ENCODE measurements at regions not wholly inside any gene's neighbourhood (a gene's known extent, or its start where the extent isn't known, plus 50 kb on each side); places are given as distances from the start of the nearest gene placed in this dataset.

DNA sequence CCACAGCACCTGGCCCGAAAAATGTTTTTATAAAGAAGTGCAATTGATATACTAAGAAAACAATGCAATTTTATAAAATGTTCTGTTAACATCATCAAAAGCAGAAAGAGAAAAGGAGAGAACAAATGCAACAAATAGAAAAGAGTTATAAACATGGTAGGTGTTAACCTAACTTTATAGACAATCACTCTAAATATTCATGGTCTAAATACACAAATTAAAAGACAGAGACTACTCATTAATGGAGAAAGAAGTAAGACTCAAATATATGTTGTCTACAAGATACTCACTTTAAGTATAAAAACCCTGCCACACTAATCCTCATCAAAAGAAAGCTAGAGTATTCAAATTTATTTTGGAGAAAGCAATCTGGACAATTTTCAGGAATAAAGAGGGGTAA, 425.3 kb upstream of the ANKRD30A start:
- no peak for DNase-seq

DNA sequence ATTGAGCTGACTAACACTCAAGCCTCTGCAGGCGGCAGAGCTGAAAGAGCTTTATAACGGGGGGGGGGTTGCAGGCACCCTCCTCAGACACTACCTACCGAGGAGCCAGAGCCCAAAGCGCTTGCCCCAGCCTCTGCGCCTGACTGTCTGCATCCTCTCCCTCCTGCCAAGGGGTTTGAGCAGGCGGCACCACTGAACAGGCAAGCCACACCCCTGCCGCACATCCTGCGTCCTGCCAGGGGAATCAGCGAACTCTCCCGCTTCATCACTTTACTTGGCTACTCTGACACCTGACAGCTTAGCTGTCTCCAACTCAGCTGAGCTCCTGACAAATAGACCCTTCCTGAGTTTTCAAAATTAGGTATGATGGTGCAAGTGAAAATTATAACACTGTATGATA, 432.6 kb upstream of the ANKRD30A start:
- DNase-seq, result no peak

DNA sequence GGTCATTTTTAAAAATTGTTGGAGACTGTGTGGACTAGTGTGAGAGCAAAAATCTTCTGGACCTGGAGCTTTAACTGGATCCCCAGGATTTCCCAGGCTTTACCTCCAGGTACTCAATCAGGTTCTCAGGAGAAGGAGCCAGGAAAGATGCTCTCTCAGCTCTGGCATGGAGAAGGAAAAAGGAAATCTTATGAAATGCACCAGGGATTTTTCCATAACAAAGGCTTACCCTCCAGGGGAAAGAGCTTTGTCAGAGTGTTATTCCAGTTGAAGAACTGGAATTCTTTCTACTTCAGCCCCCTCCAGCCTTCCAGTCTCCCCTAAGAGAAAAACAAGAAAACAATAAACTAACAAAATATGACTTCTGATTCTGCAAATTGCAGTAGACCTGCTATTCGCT, 436.7 kb upstream of the ANKRD30A start:
- no peak for DNase-seq

DNA sequence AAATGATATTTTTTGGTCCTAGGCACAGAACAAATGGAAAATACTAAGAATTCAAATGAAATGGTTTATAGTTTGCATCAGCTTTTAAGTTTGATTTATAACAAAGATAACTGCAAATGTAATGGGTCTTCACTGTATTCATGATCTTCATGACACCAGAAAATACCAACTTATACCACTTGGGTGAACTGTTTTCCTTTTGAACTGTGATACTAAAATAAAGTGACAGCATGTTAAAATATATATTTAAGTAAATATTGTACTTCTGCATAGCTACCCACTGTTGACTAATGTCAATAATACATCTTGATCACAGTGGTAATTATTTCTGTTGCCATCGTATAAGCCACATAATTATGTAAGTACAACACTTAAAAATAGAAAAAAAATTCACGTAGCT, 442.0 kb upstream of the ANKRD30A start:
- DNase-seq, result no peak

DNA sequence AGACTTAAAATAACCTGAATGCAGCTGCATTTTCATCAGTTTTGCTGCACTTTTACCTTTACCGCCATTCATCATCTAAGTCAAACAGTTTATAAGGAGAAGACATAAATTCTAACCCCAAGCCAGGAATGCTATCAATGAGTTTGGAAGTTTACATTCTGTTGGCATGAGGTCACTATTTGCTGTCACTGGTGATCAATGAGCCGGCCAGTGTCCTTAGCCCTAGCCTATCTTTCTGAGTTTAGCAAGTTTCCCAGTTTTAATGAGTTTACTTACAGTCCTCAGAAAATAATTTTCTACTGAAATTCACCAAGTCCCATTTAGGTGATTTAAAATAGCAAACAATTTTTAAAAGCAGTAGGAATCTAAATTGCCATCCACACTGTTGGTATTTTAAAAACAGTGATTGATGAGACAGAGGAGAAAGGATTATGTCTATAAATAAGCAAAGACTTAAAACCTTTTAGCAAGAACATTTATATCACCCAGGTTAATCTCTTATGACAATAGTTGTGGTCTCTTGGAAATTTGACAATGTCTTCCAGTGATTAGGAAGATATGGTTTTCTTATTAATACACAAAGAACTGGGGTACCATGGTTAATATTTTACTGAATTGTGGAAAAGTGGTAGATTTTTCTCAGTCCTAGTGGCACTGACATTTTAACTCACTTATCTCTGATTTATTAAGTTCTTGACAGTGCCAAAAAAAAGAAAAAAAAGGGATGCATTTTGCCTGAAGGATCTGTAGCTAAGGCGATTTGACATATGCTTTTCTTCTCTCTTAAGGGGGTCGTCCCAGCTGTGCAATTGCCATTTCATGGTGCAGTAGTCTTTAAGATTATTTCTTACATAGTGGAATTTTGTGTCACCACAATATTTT, 443.4 kb upstream of the ANKRD30A start:
- no peak for DNase-seq

DNA sequence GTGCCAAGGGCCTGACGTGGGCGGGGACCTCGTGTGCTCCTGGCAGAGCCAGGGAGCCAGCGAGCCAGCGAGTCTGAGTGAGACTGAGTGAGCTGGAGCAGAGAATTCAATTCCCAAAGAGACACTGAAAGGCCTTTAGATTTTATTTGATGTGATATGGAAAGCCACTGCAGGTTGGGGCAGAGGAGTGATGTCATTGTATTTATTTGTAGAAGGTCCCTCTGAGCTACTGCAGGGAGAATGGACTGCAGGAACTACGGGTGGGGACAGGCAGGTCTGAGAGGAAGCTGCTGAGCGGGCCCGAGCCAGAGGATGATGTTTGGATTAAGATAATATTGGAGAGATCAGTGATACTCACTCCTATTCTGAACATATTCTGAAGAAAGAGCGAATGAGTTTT, 445.8 kb upstream of the ANKRD30A start:
- no peak for DNase-seq

DNA sequence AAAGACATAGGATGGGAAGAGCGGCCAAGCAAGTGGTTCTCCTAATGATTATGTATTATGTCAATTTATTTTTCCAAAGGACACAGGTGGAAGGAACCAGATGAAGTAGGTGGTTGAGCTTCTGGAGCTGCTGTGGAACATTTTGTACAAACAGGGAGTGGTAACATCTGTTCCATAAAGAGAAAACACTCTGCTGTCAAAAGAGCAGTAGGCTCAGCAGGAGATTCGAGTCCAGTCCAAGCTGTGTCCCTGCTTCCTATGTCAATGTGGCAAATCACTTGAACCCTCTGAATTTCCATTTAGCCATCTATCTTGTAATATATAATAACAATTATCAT, 448.0 kb upstream of the ANKRD30A start:
- DNase-seq, result no peak

DNA sequence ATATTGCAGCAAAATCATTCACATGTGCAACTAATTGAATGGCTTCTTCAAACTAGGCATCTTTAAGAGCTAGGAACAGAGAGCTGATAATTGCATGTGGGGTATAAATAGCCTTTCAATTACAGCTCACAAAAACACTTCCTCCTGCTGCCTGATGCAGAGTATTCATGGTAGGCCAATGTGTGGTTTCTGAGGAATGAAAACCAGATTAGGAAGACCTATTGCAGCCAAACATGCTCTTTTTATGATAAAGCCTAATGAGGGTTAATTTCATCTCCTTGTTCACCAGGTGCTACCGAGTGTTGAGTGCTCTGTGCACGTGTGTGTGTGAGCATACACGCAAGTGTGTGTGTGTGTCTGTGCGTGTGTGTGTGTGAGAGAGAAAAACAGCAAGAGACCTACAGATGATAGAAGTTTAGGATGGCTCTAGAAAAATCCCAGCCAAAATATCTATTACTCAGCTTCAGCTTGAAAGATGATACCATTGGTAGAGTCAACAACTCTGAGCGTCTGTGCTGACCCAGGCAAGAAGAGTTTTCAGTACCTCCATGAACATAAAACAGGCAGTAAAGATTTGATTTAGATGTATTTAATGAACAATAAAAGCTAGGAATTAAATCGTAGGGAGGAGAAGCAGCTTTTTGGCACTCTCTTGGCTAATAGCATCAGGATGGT, 448.5 kb upstream of the ANKRD30A start:
- DNase-seq, result no peak

DNA sequence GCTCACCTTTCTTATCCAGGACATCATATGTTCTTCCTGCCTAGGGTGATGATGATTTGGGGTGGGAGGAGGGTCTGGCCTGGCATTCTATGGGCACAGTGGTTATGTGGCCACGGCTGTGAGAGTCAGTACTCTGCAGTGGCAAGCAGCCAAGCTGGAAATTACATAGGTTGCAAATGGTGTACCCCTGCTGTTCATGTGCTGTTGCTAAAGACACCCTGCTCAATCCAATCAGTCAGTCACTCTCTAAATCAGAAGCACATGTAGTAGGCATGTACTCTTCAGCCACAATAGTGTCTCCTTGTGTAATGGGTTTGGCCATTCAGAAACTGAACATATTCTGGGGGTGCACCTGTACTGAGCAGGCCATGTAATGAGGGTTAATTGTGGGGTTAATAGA, 449.1 kb upstream of the ANKRD30A start:
- DNase-seq, result no peak

DNA sequence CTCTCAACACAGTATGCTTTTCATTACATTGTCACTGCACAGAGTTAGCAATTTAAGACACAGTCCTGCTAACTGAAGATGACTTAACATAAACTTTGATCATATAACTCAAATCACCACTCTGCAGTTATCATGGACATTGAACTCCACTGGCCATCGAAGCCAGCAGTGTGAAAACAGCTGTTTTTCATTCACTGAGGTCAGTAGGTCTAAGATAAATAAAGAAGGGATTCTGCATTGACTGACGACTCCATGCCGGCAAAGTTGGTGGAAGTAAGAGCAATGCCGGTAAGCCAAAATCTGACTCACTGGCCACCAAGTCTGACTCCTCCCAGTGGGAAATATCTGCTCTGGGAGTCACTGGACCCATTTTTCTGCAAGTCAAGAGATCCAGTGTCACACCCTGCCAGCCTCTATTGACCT, 449.9 kb upstream of the ANKRD30A start:
- no peak for DNase-seq

DNA sequence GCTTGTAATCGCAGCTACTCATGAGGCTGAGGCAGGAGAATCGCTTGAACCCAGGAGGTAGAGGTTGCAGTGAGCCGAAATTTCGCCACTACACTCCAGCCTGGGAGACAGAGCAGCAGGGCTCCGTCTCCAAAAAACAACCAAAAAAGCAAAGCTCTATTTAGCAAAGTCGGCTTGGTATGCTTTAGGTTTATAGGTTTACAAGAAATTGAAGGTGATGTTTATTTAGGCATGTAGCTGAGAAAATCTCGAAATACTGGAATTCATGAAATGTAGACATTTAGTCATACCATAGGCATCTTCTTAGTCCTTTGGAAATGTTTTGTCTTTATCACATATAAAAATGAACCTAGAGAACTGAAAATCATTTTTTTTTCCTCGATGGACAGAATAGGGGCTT, 453.8 kb upstream of the ANKRD30A start:
- DNase-seq, result no peak

DNA sequence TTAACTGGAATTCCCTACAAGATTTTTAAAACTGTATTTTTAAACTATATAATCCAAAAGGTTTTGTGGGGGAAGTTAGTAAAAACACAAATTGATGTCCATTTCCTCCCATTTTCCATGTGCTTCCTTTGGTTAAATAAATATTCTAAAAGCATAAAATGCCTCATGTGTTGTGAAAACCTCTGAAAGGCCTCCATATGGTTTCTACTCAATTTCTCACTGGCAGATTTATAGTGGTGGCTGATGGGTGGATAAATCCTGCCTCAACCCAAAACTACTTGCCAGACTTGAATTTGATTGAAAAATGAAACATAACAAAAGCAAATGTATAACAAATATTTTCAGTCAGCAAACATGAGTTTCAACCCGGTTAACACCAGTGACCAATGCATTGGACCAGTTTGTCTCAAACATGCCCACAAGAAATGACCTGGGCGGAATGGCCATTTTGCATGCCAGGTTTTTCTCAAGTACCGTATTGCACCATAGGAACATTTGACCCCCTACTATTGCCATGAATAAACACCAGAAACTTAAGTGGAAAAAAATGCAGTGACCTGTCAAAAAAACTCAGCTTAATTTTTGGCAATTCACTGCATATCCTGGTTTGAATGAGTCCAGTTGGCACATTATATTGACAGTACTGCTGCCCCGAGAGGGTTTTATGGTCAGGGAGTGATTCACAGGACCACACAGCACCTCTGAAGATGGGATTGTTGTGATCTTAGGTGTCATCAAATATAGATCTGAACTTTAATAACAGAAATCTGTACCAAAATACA, 454.6 kb upstream of the ANKRD30A start:
- DNase-seq, result no peak

DNA sequence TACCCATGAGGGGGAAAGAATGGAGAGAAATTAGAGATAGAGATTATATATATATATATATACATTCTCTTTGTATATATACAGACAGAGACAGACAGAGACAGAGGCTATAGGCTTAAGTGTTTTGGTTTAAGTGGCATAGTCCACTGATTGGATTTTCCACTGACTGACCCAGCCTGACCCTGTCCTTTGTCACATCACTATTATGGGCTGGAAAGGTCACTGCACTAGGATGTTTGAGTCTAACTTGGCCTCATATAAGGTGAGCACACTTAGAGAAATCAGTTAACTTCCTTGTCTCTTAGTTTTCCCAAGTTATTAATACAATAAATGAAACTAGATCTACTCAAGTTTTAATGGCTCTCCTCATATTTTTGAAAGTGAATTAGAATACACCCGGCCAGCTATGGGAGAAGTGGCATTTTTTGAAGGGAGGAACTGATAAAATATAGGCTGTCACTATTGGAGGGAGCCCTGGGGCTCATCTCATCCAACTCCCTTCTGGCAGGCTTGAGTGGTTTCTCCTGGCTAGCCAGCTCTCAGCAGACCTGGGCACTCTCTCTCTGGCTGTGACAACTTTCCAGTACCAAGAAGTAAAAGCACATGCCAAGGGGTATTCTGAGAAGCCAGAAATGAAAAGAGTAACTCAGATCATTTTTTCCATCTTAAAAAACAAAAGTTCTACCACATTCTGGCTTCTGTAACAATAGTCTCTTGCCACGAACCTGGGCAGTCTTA, 455.6 kb upstream of the ANKRD30A start:
- DNase-seq, result no peak

DNA sequence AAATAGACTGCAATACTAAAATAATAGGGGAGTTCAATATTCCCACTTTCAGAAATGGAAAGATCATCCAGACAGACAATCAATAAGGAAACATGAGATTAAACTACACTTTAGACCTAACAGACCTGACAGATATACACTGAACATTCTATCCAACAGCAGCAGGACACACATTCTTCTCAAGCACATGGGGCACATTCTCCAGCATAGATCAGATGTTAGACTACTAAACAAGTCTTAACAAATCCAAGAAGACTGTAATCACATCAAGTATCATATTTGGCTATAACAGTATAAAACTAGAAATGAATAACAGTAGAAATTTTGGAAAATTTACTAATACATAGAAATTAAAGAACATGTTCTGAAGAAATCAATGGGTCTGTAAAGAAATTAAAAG, 458.9 kb upstream of the ANKRD30A start:
- DNase-seq, result no peak

DNA sequence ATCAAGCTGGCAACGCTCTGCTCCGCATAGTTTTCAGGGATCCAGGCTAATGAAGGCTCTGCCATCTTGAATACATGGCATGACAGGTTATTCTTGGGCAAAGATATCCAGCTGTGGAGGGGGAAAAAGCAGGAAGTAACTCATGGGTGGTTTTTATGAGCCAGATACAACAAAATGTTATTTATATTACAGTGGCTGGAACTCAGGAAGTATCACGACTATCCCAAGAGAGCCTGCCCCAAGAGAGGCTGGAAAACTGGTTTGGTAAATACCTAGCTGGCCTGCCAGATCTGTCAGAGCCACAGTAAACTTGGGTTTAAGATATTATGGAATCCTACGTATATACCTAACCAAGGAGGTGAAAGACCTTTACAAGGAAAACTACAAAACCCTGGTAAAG, 462.8 kb upstream of the ANKRD30A start:
- no peak for DNase-seq

DNA sequence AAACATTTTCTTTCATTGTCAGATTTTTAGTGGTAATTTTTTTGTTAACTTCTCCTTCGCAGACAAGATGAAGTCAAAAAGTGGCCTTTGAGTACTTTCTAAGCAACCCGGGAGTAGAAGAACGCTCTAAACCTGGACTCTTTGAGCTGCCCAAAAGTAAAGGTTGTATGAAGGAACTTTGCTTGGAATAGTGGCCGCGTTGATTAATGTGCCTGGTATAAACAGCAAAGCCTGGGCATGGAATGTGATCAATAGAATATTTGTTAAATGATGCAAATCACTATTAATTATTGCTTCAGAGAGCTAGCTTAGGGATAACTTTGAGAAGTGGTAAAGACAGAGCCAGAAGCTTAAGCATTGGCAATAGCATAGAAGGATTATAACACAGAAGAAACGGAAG, 475.1 kb upstream of the ANKRD30A start:
- DNase-seq, result no peak

DNA sequence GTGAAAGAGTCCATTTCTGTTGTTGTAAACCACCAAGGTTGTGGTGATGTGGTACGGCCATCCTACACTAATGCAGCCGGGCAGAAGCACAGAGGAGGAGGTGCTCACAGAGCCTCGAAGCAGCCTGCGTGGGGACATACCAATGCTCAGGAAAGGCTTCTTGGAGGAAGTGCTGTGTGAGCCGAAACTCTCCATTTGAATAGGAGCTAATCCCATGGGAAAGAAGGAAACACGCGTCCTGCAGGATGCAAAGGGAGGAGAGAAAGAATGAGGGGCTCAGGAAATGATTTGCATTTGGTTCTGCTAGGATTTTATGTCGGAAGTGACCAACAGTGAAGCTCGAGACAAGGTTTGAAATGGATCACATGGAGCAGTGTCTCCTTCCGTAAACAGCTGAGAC, 477.9 kb upstream of the ANKRD30A start:
- no peak for DNase-seq

DNA sequence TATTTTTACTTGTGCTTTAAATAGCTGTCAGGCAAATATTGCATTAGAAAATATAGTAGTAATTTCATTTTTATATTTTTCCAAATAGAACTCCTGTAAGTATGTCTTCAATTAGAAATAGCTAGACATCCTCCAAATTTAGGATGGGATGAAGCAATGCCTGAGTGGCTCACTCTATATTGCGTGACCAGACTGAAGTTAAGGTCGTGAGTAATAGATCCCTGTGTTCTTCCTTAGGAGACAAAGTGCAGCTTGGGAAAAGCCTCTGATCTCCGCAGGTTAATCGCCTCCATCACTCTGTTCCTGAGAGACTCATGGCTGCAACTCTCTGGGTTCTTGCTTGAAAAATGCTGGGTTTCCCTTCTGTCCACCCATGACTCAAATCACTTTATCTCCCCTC, 484.8 kb upstream of the ANKRD30A start:
- no peak for DNase-seq

DNA sequence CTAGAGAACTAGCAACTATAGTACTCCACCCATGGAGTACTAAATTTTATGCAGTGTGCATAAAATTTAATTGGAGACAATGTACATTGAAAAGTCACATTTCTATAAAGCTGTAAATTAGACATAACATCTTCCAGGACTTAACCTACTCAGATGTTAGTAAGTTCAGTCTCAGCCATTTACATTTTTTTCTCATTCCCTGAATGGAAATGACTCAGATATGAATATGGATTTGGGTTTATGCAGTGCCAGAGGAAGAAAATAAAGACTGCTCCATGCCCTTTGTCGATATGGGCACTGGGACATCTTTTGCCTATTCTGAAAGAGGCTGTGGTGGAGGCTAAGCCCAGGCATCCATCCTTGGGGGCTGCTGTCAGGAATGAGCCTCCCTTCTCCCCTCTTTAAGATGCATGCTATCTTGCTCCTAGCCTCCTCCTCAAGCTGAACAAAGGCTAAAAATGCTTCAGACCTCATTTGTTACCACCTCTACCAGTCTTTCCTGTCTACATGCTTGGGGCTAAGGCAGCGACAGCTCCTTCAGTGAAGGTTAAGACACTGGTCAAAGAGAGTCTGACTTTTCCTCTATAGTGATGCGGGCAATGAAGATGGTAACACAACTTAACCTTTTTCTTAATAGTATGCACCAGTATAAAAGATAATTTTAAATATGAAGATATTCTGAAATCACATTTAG, 486.8 kb upstream of the ANKRD30A start:
- no peak for DNase-seq

DNA sequence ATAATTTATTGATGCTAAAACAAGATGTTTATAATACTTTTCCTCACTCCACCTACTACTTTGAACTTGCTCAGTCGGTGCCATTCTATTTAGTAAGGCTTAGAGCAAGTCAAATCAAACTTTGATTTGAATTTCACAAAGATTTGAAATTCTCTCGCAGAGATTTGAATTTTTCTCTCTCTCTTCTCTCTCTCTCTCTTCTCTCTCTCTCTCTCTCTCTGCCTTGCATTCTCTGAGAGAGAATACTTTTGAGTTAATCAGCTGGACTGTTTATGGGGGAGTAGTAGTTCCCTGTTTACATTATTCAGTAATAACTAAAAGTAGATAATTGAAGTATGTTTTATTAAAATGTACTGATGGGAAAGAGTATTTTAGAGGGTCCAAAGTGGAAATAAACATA, 488.5 kb upstream of the ANKRD30A start:
- DNase-seq, result no peak

DNA sequence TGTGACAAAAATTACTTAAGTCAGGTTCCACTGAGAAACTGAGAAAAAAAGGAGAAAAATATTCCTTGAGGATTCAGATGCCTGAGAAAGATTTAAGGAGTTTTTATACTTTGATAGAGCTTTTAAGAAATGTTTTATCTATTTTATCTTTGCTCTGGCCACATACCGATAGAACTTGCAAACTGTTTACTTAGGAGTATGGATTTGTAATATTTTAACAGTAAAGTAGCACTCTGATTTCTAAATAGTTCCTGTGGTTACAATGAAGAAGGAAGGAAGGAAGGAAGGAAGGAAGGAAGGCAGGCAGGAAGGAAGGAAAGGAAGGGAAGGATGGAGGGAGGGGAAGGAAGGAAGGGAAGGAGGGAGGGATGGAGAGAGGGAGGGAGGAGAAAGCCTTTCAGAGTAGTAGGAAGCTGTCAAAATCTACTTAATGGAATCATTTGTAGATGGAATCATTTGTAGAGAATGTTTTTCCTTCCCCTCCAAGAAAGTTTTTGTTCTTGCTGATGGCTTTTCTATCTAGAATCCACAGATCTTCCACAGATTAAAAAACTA, 489.0 kb upstream of the ANKRD30A start:
- DNase-seq, result no peak
